T-helper 1 cell treated with Interleukin-12 subunit alpha and Interleukin-12 subunit beta and Interleukin-4 antibody, amounts not matched to agents 30 ng/mL and 1 ng/mL, for 36 hours (primary cell): ENCODE measurements at regions not wholly inside any gene's neighbourhood (a gene's known extent, or its start where the extent isn't known, plus 50 kb on each side); places are given as distances from the start of the nearest gene placed in this dataset.
"Not testable (repeated sequence)": the region's sequence is repeated elsewhere in the genome, so short reads cannot be mapped to it uniquely, and the experiment has no call there.

Experiments
- intact Hi-C: fragments of 100-400 bp; cut with micrococcal nuclease; formaldehyde crosslinking; loops from one replicate; pipeline ENCODE4 v1.15.1; 2024

GRCh38 chr7:136130511-136131303, 153.5 kb upstream of the MTPN start:
- intact Hi-C loops = no loop called here

GRCh38 chr7:136128050-136128449, 150.9 kb upstream of the MTPN start:
- intact Hi-C loops = no loop called here

GRCh38 chr7:136123352-136123751, 146.2 kb upstream of the MTPN start:
- intact Hi-C loops = no loop called here

- intact Hi-C loops = no loop called here
These were observed 144.9 kb upstream of the MTPN start for GRCh38 chr7:136122026-136122425.

GRCh38 chr7:136117539-136117938, 140.4 kb upstream of the MTPN start:
- intact Hi-C loops = no loop called here

- intact Hi-C loops = no loop called here
These were observed 139.0 kb upstream of the MTPN start for GRCh38 chr7:136116186-136116585.

GRCh38 chr7:136114966-136115762, 138.0 kb upstream of the MTPN start:
- intact Hi-C loops = no loop called here

- intact Hi-C loops = not testable (repeated sequence)
These were observed 137.3 kb upstream of the MTPN start for GRCh38 chr7:136114467-136114866.

- intact Hi-C loops = not testable (repeated sequence)
These were observed 131.9 kb upstream of the MTPN start for GRCh38 chr7:136109037-136109436.

- intact Hi-C loops = no loop called here
These were observed 128.0 kb upstream of the MTPN start for GRCh38 chr7:136105191-136105590.

- intact Hi-C loops = no loop called here
These were observed 127.1 kb upstream of the MTPN start for GRCh38 chr7:136104269-136104603.

- intact Hi-C loops = no loop called here
These were observed 126.5 kb upstream of the MTPN start for GRCh38 chr7:136103545-136104268.

GRCh38 chr7:136102881-136103280, 125.7 kb upstream of the MTPN start:
- intact Hi-C loops = no loop called here

GRCh38 chr7:136092714-136093113, 115.6 kb upstream of the MTPN start:
- intact Hi-C loops = not testable (repeated sequence)

GRCh38 chr7:136087881-136088280, 110.7 kb upstream of the MTPN start:
- intact Hi-C loops = no loop called here

- intact Hi-C loops = no loop called here
These were observed 109.6 kb upstream of the MTPN start for GRCh38 chr7:136086712-136087111.

- intact Hi-C loops = no loop called here
These were observed 102.8 kb upstream of the MTPN start for GRCh38 chr7:136079934-136080333.

GRCh38 chr7:136079478-136079892, 102.3 kb upstream of the MTPN start:
- intact Hi-C loops = no loop called here

GRCh38 chr7:136079066-136079465, 101.9 kb upstream of the MTPN start:
- intact Hi-C loops = no loop called here

- intact Hi-C loops = no loop called here
These were observed 101.5 kb upstream of the MTPN start for GRCh38 chr7:136078630-136079029.

- intact Hi-C loops = no loop called here
These were observed 99.8 kb upstream of the MTPN start for GRCh38 chr7:136076954-136077353.

- intact Hi-C loops = no loop called here
These were observed 97.7 kb upstream of the MTPN start for GRCh38 chr7:136074843-136075242.
